Peyer's patch (tissue), 4 donors: ENCODE measurements at regions not wholly inside any gene's neighbourhood (a gene's known extent, or its start where the extent isn't known, plus 50 kb on each side); places are given as distances from the start of the nearest gene placed in this dataset.
"Not testable (repeated sequence)": the region's sequence is repeated elsewhere in the genome, so short reads cannot be mapped to it uniquely, and the experiment has no call there.

Source experiments
- CTCF ChIP-seq, 6 experiments: fragments of 450-650 bp in 4 of 6; fragments of 200-600 bp in 2 of 6; sonication (generic) in 1 of 6; IDR thresholded peaks; one replicate each; pipeline ENCODE4 v1.5.1; 2017 to 2019; ENCODE audit warnings: antibody characterized with exemption in 6 of 6, mild to moderate bottlenecking in 3 of 6, moderate library complexity in 1 of 6
- POLR2A ChIP-seq, 2 donors: fragments of 450-650 bp; IDR thresholded peaks; one replicate each; pipeline ENCODE4 v1.5.1; 2017; ENCODE audit warnings: antibody characterized with exemption in 2 of 2, mild to moderate bottlenecking in 2 of 2, moderate library complexity in 2 of 2

- not testable (repeated sequence) for TF ChIP-seq CTCF, POLR2A (IDR thresholded peaks at IDR 0.05)
Observed at GRCh38 chr20:30584403-30584802, 673.1 kb upstream of the DEFB115 start.
